ENCODE measurements at regions not wholly inside any gene's neighbourhood (a gene's known extent, or its start where the extent isn't known, plus 50 kb on each side); places are given as distances from the start of the nearest gene placed in this dataset.
"Not testable (repeated sequence)": the region's sequence is repeated elsewhere in the genome, so short reads cannot be mapped to it uniquely, and the experiment has no call there.

GRCh38 chr7:118916120-118916519 lies 691.6 kb downstream of the ANKRD7 start:
- DNase-seq (ENCODE audit: low read depth, low spot score): not testable (repeated sequence)

GRCh38 chr7:118918556-118918955 lies 694.1 kb downstream of the ANKRD7 start:
- no peak for DNase-seq (ENCODE audit: low read depth, low spot score)

GRCh38 chr7:118938845-118939244 lies 714.3 kb downstream of the ANKRD7 start:
- DNase-seq (ENCODE audit: low read depth, low spot score): no peak

GRCh38 chr7:118944271-118944670 lies 719.8 kb downstream of the ANKRD7 start:
- DNase-seq (ENCODE audit: low read depth, low spot score): no peak

- no peak for DNase-seq (ENCODE audit: low read depth, low spot score)
Observed at GRCh38 chr7:118945911-118946682, 721.6 kb downstream of the ANKRD7 start.

GRCh38 chr7:118948508-118948907 lies 724.0 kb downstream of the ANKRD7 start:
- no peak for DNase-seq (ENCODE audit: low read depth, low spot score)

- no peak for DNase-seq (ENCODE audit: low read depth, low spot score)
Observed at GRCh38 chr7:118949031-118949430, 724.5 kb downstream of the ANKRD7 start.

GRCh38 chr7:118956285-118956684 lies 731.8 kb downstream of the ANKRD7 start:
- DNase-seq (ENCODE audit: low read depth, low spot score): not testable (repeated sequence)

GRCh38 chr7:118969370-118969769 lies 744.9 kb downstream of the ANKRD7 start:
- DNase-seq (ENCODE audit: low read depth, low spot score): no peak

- no peak for DNase-seq (ENCODE audit: low read depth, low spot score)
Observed at GRCh38 chr7:118971706-118972105, 747.2 kb downstream of the ANKRD7 start.

GRCh38 chr7:118974836-118975235 lies 750.3 kb downstream of the ANKRD7 start:
- DNase-seq (ENCODE audit: low read depth, low spot score): no peak

GRCh38 chr7:118995350-118995749 lies 770.8 kb downstream of the ANKRD7 start:
- no peak for DNase-seq (ENCODE audit: low read depth, low spot score)

GRCh38 chr7:119007236-119007635 lies 782.7 kb downstream of the ANKRD7 start:
- no peak for DNase-seq (ENCODE audit: low read depth, low spot score)

- DNase-seq (ENCODE audit: low read depth, low spot score): no peak
Observed at GRCh38 chr7:119010635-119011034, 786.1 kb downstream of the ANKRD7 start.

GRCh38 chr7:119026391-119026790 lies 801.9 kb downstream of the ANKRD7 start:
- DNase-seq (ENCODE audit: low read depth, low spot score): no peak

- no peak for DNase-seq (ENCODE audit: low read depth, low spot score)
Observed at GRCh38 chr7:119028736-119029135, 804.2 kb downstream of the ANKRD7 start.

GRCh38 chr7:119032136-119032535 lies 807.6 kb downstream of the ANKRD7 start:
- DNase-seq (ENCODE audit: low read depth, low spot score): not testable (repeated sequence)

GRCh38 chr7:119033641-119034040 lies 809.1 kb downstream of the ANKRD7 start:
- DNase-seq (ENCODE audit: low read depth, low spot score): no peak

- no peak for DNase-seq (ENCODE audit: low read depth, low spot score)
Observed at GRCh38 chr7:119037941-119038340, 813.4 kb downstream of the ANKRD7 start.

GRCh38 chr7:119046068-119046467 lies 821.6 kb downstream of the ANKRD7 start:
- no peak for DNase-seq (ENCODE audit: low read depth, low spot score)

- DNase-seq (ENCODE audit: low read depth, low spot score): no peak
Observed at GRCh38 chr7:119065966-119066365, 841.5 kb downstream of the ANKRD7 start.

- no peak for DNase-seq (ENCODE audit: low read depth, low spot score)
Observed at GRCh38 chr7:119086026-119086425, 861.5 kb downstream of the ANKRD7 start.

GRCh38 chr7:119090851-119091250 lies 866.3 kb downstream of the ANKRD7 start:
- no peak for DNase-seq (ENCODE audit: low read depth, low spot score)

- DNase-seq (ENCODE audit: low read depth, low spot score): no peak
Observed at GRCh38 chr7:119096683-119097082, 872.2 kb downstream of the ANKRD7 start.
